Omental fat pad (tissue), 3 donors: ENCODE measurements at regions not wholly inside any gene's neighbourhood (a gene's known extent, or its start where the extent isn't known, plus 50 kb on each side); places are given as distances from the start of the nearest gene placed in this dataset.

Source experiments
- ATAC-seq: fragments of 150-250 bp; one replicate; pipeline ENCODE4 v1.9.1; 2016; ENCODE audit warnings: mild to moderate bottlenecking, moderate library complexity; ENCODE audit not compliant: low FRiP score
- DNase-seq: peaks from one replicate; pipeline ENCODE4 v3.0.0-alpha.2; 2019; ENCODE audit warnings: low spot score
- TF ChIP-seq, protein P1 (sequence below), 3 donors: fragments of 450-650 bp; IDR thresholded peaks; one replicate each; pipeline ENCODE4 v1.5.1; 2016 to 2017; ENCODE audit warnings: antibody characterized with exemption in 3 of 3, mild to moderate bottlenecking in 3 of 3, moderate library complexity in 2 of 3

DNA sequence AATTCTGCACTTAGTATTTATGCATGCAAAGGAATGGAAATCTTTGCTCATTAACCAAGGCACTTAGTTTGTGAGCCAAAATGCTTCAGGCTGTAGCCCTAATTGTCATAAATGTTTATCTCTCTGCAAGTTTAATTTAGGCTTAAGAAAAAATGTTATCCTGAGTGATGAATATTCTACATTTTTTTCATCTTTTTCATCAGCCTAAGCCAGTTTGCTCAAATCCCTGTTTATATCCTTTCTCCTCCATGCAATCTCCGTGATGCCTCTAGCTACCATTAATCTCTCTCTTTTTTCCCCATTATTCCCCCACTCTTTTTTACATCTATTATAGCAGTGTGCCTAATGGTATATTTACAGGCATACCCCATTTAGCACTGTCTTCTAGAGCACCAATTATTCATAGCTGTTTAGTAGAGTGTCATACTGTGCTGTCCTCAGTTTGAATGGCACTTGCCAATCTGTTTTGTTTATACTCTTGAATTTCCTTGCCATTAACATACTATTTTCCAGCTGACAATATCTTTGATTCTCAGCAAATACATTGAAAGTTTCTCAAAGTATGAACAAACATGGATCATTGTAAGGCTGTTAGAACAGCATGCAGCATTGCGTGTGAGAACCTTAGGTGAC lies 1457.0 kb downstream of the MAT2B start:
- ATAC-seq, result no peak
- TF ChIP-seq, protein P1, sequence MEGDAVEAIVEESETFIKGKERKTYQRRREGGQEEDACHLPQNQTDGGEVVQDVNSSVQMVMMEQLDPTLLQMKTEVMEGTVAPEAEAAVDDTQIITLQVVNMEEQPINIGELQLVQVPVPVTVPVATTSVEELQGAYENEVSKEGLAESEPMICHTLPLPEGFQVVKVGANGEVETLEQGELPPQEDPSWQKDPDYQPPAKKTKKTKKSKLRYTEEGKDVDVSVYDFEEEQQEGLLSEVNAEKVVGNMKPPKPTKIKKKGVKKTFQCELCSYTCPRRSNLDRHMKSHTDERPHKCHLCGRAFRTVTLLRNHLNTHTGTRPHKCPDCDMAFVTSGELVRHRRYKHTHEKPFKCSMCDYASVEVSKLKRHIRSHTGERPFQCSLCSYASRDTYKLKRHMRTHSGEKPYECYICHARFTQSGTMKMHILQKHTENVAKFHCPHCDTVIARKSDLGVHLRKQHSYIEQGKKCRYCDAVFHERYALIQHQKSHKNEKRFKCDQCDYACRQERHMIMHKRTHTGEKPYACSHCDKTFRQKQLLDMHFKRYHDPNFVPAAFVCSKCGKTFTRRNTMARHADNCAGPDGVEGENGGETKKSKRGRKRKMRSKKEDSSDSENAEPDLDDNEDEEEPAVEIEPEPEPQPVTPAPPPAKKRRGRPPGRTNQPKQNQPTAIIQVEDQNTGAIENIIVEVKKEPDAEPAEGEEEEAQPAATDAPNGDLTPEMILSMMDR (IDR thresholded peaks at IDR 0.05), result no peak
- DNase-seq, result no peak

DNA sequence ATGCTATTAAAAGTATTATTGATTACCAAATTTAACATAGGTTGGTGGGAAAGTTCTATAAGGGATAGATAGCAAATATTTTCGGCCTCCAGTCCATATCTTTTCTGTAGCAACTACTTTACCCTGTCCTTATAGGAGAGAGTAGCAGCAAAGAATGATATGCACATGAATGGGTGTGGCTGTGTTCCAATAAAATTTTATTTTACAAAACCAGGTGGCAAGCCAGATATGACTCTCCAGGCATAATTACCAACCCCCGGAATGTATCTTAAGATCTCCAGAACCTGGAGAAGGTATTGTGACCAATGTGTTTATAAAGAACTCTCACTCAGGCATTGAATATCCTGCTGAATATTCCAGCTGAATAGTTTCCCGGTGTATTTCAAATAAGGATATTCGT lies 1461.2 kb downstream of the MAT2B start:
- ATAC-seq (no peak), DNase-seq (no peak)
- TF ChIP-seq, protein P1 (IDR thresholded peaks at IDR 0.05), result no peak

DNA sequence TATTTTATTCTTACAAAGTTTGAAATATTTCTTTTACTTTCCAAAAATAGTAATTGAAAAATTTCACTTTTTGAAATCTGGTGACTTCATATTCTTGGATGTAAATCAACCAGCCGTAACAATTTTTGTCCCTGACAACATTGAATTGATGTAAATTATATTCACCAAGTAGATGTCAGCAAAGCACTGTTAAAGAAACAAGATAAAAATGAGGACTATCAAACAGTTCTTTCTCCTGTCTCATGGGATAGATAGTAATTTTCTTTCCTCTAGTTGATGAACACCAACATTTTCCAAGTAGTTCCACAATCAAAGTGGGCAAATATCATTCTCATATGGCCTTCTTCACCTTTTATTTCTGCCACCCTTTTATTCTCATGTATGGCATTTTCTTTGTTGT lies 1461.9 kb downstream of the MAT2B start:
- no peak for ATAC-seq
- no peak for DNase-seq
- TF ChIP-seq, protein P1 (IDR thresholded peaks at IDR 0.05), result no peak

DNA sequence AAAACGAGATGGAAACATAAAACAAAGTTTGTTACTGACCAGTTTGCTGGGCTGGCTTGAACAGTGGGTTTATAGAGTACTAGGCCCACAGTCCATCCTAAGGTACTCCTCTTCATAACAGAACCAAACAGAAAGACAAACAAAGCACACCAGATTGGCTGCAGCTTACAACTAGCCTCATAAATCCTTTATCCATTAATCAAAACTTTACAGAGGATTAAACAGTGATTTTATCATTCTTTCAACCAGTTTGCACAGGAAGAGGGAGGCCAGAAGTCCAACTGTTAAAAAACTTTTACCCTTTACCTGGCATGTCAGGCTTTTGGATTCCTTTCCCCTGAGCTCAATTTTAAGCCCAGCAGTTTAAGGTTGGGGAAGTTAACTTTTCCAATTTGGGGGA lies 1467.6 kb downstream of the MAT2B start:
- no peak for DNase-seq
- TF ChIP-seq, protein P1 (IDR thresholded peaks at IDR 0.05), result no peak
- ATAC-seq, result no peak

DNA sequence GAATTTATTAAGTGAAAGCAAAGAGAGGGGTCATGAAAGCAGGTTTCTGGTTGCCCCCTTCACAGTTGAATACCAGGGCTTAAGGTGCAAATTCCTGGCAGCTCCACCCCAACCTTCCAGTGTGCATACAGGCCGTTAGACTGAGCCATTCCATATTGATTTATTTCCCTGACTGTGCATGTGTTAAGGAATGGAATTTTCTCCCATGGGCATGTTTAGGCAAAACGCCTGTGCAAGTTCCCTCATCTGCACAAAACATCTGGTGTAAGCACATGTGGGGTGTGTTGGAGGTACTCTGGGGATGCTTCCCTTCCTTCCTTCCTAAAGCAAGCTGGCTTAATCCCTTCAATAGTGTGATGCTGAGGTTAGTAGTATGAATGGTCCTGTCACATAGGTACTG lies 1470.6 kb downstream of the MAT2B start:
- ATAC-seq (no peak), DNase-seq (no peak)
- TF ChIP-seq, protein P1 (IDR thresholded peaks at IDR 0.05), result no peak

DNA sequence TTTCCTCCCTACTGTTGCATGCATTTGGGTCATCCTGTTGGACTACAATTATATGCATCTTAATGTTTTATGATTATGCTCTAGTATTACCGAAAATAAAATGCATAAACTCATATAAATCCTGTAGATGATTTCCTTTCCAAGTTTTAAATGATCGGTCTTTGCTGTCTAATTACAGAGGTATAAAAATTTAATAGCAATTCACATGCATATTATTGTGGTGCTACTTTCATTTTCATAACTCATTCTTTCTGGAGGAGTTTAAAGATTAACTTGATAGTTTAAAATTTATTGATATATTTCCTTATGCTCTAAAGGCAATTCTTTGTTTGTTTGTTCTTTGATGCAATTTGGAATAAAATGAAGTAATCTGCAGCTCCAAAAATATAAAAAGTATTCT lies 1475.1 kb downstream of the MAT2B start:
- ATAC-seq, result no peak
- no peak for DNase-seq
- TF ChIP-seq, protein P1 (IDR thresholded peaks at IDR 0.05), result no peak

DNA sequence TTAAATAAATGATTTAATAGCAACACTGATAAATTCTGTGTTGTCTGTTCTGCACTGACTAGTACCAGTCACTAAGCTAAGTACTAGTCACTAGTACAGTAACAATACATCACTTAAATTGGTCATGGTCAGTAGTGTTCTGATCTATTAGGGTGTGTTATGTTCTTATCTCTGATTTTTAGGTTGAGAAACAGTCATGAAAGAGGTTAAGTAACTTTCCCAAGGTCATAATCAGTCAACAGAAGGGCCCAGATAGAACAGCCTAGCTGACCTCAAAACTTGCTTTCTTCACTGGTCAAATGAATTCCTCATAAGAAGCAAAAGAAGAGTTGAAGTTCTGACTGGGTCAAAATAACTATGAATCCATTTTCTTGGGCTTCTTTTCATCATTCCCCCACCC lies 1492.7 kb downstream of the MAT2B start:
- TF ChIP-seq, protein P1 (IDR thresholded peaks at IDR 0.05), result no peak
- ATAC-seq, result no peak

More for the DNA sequence above, 1492.7 kb downstream of the MAT2B start:
- DNase-seq, result no peak
